ENCODE measurements at regions not wholly inside any gene's neighbourhood (a gene's known extent, or its start where the extent isn't known, plus 50 kb on each side); places are given as distances from the start of the nearest gene placed in this dataset.

GRCh38 chr12:114733919-114734318 lies 49.9 kb upstream of the TBX3 start:
- Histone ChIP-seq H3K27ac (ENCODE audit: low read depth, low read length) (no peak overlapping the region), H3K18ac (ENCODE audit: extremely low read depth, low read length) (no peak overlapping the region), H2BK12ac (ENCODE audit: low read depth, low read length) (no peak overlapping the region), H2BK120ac (replicated peaks; ENCODE audit: low read depth, low read length) (no peak overlapping the region), H2BK15ac (ENCODE audit: low read length) (0 out of 2 replicates have a peak overlapping the region, but pooled peaks have one; percentile 65), H4K91ac (replicated peaks; ENCODE audit: insufficient read length, low read length) (no peak overlapping the region), H3K14ac (ENCODE audit: insufficient read length) (no peak overlapping the region), H4K5ac (ENCODE audit: insufficient read length, low read depth, low read length) (no peak overlapping the region), H4K8ac (ENCODE audit: extremely low read depth, insufficient read depth, low read length) (no peak overlapping the region), H4K20me1 (replicated peaks in 1 of 2; ENCODE audit: control insufficient read depth in 1 of 2, insufficient read depth in 2 of 2, low read length in 2 of 2) (no peaks in the 10 kb centered on the region), H3K23me2 (ENCODE audit: low read depth, low read length) (peaks cover 4% of the 10 kb centered on the region; the same call in 1 of the 2 replicates), H3K9ac (replicated peaks in 1 of 4; ENCODE audit: extremely low read depth in 1 of 4, low read depth in 3 of 4, low read length in 3 of 4) (no peak overlapping the region), H2BK20ac (ENCODE audit: low read length) (no peak overlapping the region), H2AK5ac (ENCODE audit: low read depth, low read length) (no peak overlapping the region), H3K56ac (replicated peaks; ENCODE audit: insufficient read length, low read depth, low read length) (no peak overlapping the region), H3K4me3 (ENCODE audit: extremely low read depth in 1 of 4, insufficient read depth in 2 of 4, low read depth in 3 of 4, low read length in 4 of 4) (no peak overlapping the region), H3K36me3 (ENCODE audit: control insufficient read depth in 2 of 4, insufficient read depth in 4 of 4, low read length in 3 of 4) (no peaks in the 10 kb centered on the region), H3K79me2 (ENCODE audit: control insufficient read depth in 1 of 2, insufficient read depth in 2 of 2, low read length in 2 of 2) (no peaks in the 10 kb centered on the region), H3K23ac (ENCODE audit: insufficient read length) (no peak overlapping the region), H3K79me1 (ENCODE audit: low read depth, low read length) (no peaks in the 10 kb centered on the region), H3K4me2 (ENCODE audit: insufficient read depth in 1 of 2, low read depth in 2 of 2, low read length in 2 of 2) (no peak overlapping the region; a peak in 1 of 4 replicates), H2BK5ac (ENCODE audit: low read depth, low read length) (no peak overlapping the region), H3K4ac (replicated peaks; ENCODE audit: insufficient read length, low read depth, low read length) (no peak overlapping the region), H3K27me3 (replicated peaks in 1 of 4; ENCODE audit: control insufficient read depth in 3 of 4, extremely low read depth in 1 of 4, insufficient read depth in 3 of 4, low read length in 3 of 4) (peaks cover 15 to 39% (median 38%) of the 10 kb centered on the region in 4 experiments), H2AFZ (ENCODE audit: low read length) (no peak overlapping the region), H3K9me3 (ENCODE audit: insufficient read depth in 2 of 2, low read depth in 1 of 2, low read length in 1 of 2) (peaks cover 0 to 3% of the 10 kb centered on the region in 2 experiments; a peak in 1 of 4 replicates), H3K4me1 (replicated peaks in 1 of 4; ENCODE audit: control insufficient read depth in 3 of 4, insufficient read depth in 4 of 4, low read length in 3 of 4) (peaks cover 3 to 16% (median 6%) of the 10 kb centered on the region in 4 experiments)
- CTCF ChIA-PET (ENCODE audit: partially characterized antibody), result interaction anchor here (1.2 kb wide), 2 partner anchors 17 to 50 kb away, joined by 3 to 4 read pairs; partner anchors contain the start of gene TBX3
- TF ChIP-seq JUN (IDR thresholded peaks at IDR 0.05; ENCODE audit: low read depth, low read length) (no peak), EZH2 (IDR thresholded peaks at IDR 0.05; ENCODE audit: low read depth, low read length, severe bottlenecking) (no peak), RXRA (IDR thresholded peaks at IDR 0.05; ENCODE audit: insufficient read depth, low read depth, low read length) (no peak), CREB1 (IDR thresholded peaks at IDR 0.05) (no peak), RFX5 (IDR thresholded peaks at IDR 0.05; ENCODE audit: borderline replicate concordance, low read depth, low read length) (no peak), USF2 (IDR thresholded peaks at IDR 0.05; ENCODE audit: low read length) (no peak), HDAC2 (IDR thresholded peaks at IDR 0.05; ENCODE audit: borderline replicate concordance in 1 of 2, low read depth in 2 of 2, low read length in 2 of 2) (no peak), GABPA (IDR thresholded peaks at IDR 0.05; ENCODE audit: borderline replicate concordance, insufficient read depth, low read length) (no peak), POLR2AphosphoS5 (IDR thresholded peaks at IDR 0.05; ENCODE audit: low read depth, low read length) (no peak), SIN3A (conservative IDR thresholded peaks at IDR 0.05 in 1 of 2, IDR thresholded peaks at IDR 0.05 in 1 of 2; ENCODE audit: low read depth in 1 of 2, low read length in 2 of 2) (no peak), JUND (IDR thresholded peaks at IDR 0.05; ENCODE audit: low read length) (no peak)
- FAIRE-seq (no peak), DNase-seq (ENCODE audit: low read depth in 1 of 2, low spot score in 2 of 2) (no peak)
- POLR2A ChIA-PET (ENCODE audit: partially characterized antibody), result no interaction called here
- WGBS, 2 experiments (ENCODE audit: extremely low coverage in 1 of 2, insufficient coverage in 1 of 2, insufficient read length in 1 of 2, insufficient replicate concordance in 2 of 2, low coverage in 1 of 2, low lambda C conversion rate in 2 of 2, missing lambda C conversion rate in 1 of 2), result 82% methylated on average over 7 of the region's 9 CpGs; no CpG with 5 or more reads in 1 of the 2 experiments

All from H1 (cell line).